ENCODE measurements at regions not wholly inside any gene's neighbourhood (a gene's known extent, or its start where the extent isn't known, plus 50 kb on each side); places are given as distances from the start of the nearest gene placed in this dataset.
"Not testable (repeated sequence)": the region's sequence is repeated elsewhere in the genome, so short reads cannot be mapped to it uniquely, and the experiment has no call there.

DNA sequence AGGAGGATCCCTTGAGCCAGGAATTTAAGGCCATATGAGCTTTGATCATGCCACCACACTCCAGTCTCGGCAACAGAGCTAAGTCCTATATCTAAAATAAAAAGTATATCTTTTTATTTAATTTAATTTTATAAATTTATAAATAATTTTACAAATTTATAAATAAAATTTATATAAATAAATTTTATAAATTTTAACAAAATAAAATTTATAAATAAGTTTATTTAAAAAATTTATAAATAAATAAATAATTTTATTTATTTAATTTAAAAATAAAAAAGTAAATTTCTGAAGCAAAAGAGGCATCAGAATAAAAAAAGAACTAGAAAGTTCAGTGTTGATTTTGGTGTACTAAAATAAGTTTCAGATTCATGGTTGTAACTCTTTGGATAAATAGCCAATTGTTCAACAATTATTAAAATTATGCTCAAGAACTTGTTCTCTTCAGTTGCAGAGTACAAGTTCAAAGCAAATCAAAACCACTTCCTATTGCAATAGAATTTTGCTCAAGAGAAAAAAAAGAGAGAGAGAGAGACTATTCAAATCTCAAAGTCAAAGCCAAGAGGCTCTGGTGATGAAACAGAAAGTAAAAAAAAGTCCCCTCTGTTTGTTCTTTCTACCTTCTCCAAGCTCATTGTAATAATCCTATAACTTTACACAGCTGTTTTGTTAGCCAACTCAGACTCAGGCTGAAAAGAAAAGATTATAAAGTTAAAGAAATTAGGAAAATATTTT, 547.5 kb upstream of the ADGRB3 start:
- CTCF ChIA-PET = no interaction called here
- Mint-ChIP-seq H3K27ac (no peak overlapping the region), H3K36me3 (ENCODE audit: low read depth) (no peaks in the 10 kb centered on the region), H3K27me3 (no peaks in the 10 kb centered on the region), H3K4me1 (no peaks in the 10 kb centered on the region), H3K9me3 (no peaks in the 10 kb centered on the region), H3K4me3 (no peak overlapping the region)
- DNase-seq = no peak
- POLR2A ChIA-PET = no interaction called here

- no peaks in the 10 kb centered on the region for H3K27me3 Mint-ChIP-seq
- H3K4me1 Mint-ChIP-seq = no peaks in the 10 kb centered on the region
- ChIA-PET CTCF (no interaction called here), POLR2A (no interaction called here)
- no peak overlapping the region for H3K27ac Mint-ChIP-seq
- H3K4me3 Mint-ChIP-seq = no peak overlapping the region
- DNase-seq = no peak
- H3K36me3 Mint-ChIP-seq (ENCODE audit: low read depth) = no peaks in the 10 kb centered on the region
- H3K9me3 Mint-ChIP-seq = no peaks in the 10 kb centered on the region
Measured at GRCh38 chr6:68086199-68086598, 548.9 kb upstream of the ADGRB3 start.

DNA sequence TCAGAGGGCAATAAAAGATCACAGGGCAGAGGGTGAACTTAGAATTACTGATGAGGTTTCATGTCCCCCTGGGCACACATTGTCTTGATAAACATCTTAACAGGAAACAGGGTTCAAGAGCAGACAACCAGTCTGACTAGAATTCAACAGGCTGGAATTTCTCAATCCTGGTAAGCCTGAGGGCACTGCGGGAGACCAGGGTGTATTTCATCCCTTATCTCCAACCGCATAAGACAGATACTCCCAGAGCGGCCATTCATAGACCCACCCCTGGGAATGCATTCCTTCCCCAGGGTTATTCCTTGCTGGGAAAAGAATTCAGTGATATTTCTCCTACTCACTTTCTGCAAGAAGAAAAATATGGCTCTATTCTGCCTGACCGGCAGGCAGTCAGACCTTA, 549.5 kb upstream of the ADGRB3 start:
- CTCF ChIA-PET; H3K27ac Mint-ChIP-seq; H3K9me3 Mint-ChIP-seq; DNase-seq; POLR2A ChIA-PET; H3K36me3 Mint-ChIP-seq (ENCODE audit: low read depth); H3K27me3 Mint-ChIP-seq; H3K4me1 Mint-ChIP-seq; H3K4me3 Mint-ChIP-seq: not testable (repeated sequence)

DNA sequence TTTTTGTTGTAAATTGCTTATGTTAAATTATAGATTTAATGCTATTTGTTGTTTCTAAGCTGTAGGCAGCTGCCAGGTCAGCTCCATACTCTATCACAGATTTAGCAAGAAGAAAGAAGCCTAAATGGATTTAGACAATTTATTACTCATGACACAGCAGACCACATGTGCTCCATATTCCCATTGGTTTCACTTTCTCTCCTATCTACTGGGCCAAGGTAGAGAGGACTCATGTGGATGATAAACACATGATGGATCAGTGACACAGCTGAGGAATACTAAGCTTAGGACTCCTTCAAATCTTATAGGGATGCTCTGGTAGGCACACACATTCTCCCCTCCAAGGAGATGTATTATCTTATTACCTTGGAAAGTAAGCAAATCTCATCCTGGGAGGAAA, 553.0 kb upstream of the ADGRB3 start:
- ChIA-PET CTCF (no interaction called here), POLR2A (no interaction called here)
- H3K27me3 Mint-ChIP-seq = no peaks in the 10 kb centered on the region
- DNase-seq = no peak
- H3K27ac Mint-ChIP-seq = no peak overlapping the region
- H3K4me1 Mint-ChIP-seq = no peaks in the 10 kb centered on the region
- H3K36me3 Mint-ChIP-seq (ENCODE audit: low read depth) = no peaks in the 10 kb centered on the region
- H3K4me3 Mint-ChIP-seq = no peak overlapping the region
- H3K9me3 Mint-ChIP-seq = no peaks in the 10 kb centered on the region

- Mint-ChIP-seq H3K27ac (no peak overlapping the region), H3K4me3 (no peak overlapping the region), H3K27me3 (no peaks in the 10 kb centered on the region), H3K9me3 (peaks cover 2% of the 10 kb centered on the region), H3K4me1 (no peaks in the 10 kb centered on the region), H3K36me3 (ENCODE audit: low read depth) (no peaks in the 10 kb centered on the region)
- ChIA-PET CTCF (no interaction called here), POLR2A (no interaction called here)
- DNase-seq = no peak
Measured at GRCh38 chr6:68080074-68080473, 555.0 kb upstream of the ADGRB3 start.

DNA sequence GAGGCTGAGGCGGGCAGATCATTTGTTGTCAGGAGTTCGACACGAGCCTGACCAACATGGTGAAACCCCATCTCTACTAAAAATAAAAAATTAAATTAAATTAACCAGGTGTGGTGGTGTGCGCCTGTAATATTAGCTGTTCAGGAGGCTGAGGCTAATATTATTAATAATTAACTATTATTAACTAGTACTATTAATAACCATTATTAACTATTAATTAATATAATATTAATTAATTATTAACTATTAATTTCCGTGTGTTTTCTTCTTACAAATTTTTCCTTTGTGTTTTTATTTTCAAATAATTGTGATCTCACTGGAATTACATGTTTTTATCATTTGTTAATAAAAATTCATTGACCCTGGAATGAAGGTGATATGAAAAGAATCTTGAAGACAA, 557.4 kb upstream of the ADGRB3 start:
- no peak overlapping the region for H3K27ac Mint-ChIP-seq
- H3K4me1 Mint-ChIP-seq = no peaks in the 10 kb centered on the region
- H3K4me3 Mint-ChIP-seq = no peak overlapping the region
- ChIA-PET POLR2A (no interaction called here), CTCF (interaction anchor here (0.8 kb wide), 1 partner anchor 316 kb away, joined by 3 read pairs; no protein-coding TSS in a partner anchor)
- no peaks in the 10 kb centered on the region for H3K36me3 Mint-ChIP-seq (ENCODE audit: low read depth)
- no peak for DNase-seq
- H3K9me3 Mint-ChIP-seq = peaks cover 2% of the 10 kb centered on the region
- no peaks in the 10 kb centered on the region for H3K27me3 Mint-ChIP-seq

GRCh38 chr6:68071740-68072139, 563.3 kb upstream of the ADGRB3 start:
- POLR2A ChIA-PET = no interaction called here
- Mint-ChIP-seq H3K36me3 (ENCODE audit: low read depth) (no peaks in the 10 kb centered on the region), H3K27me3 (no peaks in the 10 kb centered on the region), H3K4me3 (no peak overlapping the region), H3K4me1 (no peaks in the 10 kb centered on the region), H3K27ac (no peak overlapping the region), H3K9me3 (peaks cover 2% of the 10 kb centered on the region)
- CTCF ChIA-PET = no interaction called here
- no peak for DNase-seq

DNA sequence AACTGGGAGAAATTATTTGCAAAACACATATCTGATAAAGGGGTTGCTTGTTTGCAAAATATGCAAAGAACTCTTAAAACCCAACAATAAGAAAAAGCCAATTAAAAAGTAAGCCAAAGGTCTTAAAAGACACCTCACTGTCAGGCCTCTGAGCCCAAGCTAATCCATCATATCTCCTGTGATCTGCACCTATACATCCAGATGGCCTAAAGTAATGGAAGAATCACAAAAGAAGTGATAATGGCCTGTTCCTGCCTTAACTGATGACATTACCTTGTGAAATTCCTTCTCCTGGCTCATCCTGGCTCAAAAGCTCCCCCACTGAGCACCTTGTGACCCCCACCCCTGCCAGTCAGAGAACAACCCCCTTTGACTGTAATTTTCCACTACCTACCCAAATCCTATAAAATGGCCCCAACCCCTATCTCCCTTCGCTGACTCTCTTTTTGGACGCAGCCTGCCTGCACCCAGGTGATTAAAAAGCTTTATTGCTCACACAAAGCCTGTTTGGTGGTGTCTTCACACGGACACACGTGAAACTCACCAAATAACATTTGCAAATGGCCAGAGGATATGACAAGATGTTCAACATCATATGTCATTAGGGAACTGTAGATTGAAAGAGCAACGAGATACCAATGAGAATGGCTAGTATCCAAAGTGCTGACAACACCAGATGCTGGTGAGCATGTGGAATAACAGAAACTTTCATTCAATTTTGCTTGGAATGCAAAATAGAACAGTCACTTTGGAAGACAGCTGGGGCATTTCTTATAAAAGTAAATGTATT, 565.0 kb upstream of the ADGRB3 start:
- no peaks in the 10 kb centered on the region for H3K9me3 Mint-ChIP-seq
- no peaks in the 10 kb centered on the region for H3K36me3 Mint-ChIP-seq (ENCODE audit: low read depth)
- CTCF ChIA-PET = no interaction called here
- no peak for DNase-seq
- POLR2A ChIA-PET = no interaction called here
- H3K4me3 Mint-ChIP-seq = no peak overlapping the region
- H3K27me3 Mint-ChIP-seq = no peaks in the 10 kb centered on the region
- H3K4me1 Mint-ChIP-seq = no peaks in the 10 kb centered on the region
- no peak overlapping the region for H3K27ac Mint-ChIP-seq

DNA sequence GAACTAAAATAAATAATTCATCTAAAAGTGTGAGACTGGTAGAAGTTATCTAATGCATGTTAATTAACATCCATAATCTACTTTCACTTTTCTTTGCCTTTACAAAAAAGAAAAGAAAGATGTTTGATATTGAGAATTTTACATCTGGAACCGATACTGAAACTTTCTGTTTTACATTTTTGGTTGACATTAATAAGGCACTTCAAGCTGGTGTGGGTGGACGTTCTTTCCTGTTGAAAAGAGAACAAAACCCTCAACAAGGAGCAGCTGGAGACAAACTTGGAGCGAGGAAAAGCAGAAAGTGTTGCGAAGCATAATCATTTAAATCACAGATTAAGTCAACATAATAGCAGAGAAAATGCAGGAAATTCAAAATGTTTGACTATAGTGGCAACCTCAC, 575.2 kb upstream of the ADGRB3 start:
- no peak overlapping the region for H3K4me3 Mint-ChIP-seq
- CTCF ChIA-PET = no interaction called here

GRCh38 chr6:68059261-68059660, 575.8 kb upstream of the ADGRB3 start:
- Mint-ChIP-seq H3K4me1 (no peaks in the 10 kb centered on the region), H3K9me3 (peaks cover 3% of the 10 kb centered on the region), H3K4me3 (no peak overlapping the region), H3K36me3 (ENCODE audit: low read depth) (no peaks in the 10 kb centered on the region), H3K27me3 (no peaks in the 10 kb centered on the region), H3K27ac (no peak overlapping the region)
- CTCF ChIA-PET = no interaction called here
- no peak for DNase-seq
- POLR2A ChIA-PET = no interaction called here

More for the DNA sequence above, 575.2 kb upstream of the ADGRB3 start:
- DNase-seq = no peak
- POLR2A ChIA-PET = no interaction called here
- Mint-ChIP-seq H3K36me3 (ENCODE audit: low read depth) (no peaks in the 10 kb centered on the region), H3K27me3 (no peaks in the 10 kb centered on the region), H3K4me1 (no peaks in the 10 kb centered on the region), H3K9me3 (peaks cover 3% of the 10 kb centered on the region), H3K27ac (no peak overlapping the region)

DNA sequence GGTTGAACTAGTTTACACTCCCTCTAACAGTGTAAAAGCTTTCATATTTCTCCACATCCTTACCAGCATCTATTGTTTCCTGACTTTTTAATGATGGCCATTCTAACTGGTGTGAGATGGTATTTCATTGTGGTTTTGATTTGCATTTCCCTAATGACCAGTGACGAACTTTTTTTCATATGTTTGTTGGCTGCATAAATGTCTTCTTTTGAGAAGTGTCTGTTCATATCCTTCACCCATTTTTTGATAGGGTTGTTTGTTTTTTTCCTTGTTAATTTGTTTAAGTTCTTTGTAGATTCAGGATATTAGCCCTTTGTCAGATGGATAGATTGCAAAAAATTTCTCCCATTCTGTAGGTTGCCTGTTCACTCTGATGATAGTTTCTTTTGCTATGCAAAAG, 578.5 kb upstream of the ADGRB3 start:
- H3K4me1 Mint-ChIP-seq; DNase-seq; CTCF ChIA-PET; H3K27ac Mint-ChIP-seq; H3K27me3 Mint-ChIP-seq; POLR2A ChIA-PET; H3K4me3 Mint-ChIP-seq; H3K9me3 Mint-ChIP-seq; H3K36me3 Mint-ChIP-seq (ENCODE audit: low read depth): not testable (repeated sequence)

DNA sequence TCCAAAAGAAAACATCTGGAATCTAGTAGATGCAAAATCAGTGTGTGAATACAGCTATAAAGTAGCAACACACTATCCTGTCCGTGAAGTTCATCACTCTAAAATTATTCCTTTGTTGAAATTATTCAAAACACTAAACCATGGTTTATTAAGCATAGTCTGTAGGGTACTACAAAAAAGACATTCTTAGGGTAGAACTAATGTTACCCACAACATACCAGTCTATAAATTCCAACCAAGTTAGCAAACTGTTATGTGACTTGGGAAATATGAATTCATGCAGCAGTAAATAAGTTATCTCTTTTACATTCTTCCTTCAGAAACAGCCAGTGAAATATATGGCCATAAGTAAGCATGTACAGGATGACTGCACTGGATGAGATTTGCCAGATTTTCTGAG, 580.3 kb upstream of the ADGRB3 start:
- Mint-ChIP-seq H3K36me3 (ENCODE audit: low read depth) (no peaks in the 10 kb centered on the region), H3K4me1 (no peaks in the 10 kb centered on the region), H3K27me3 (no peaks in the 10 kb centered on the region), H3K27ac (no peak overlapping the region), H3K4me3 (no peak overlapping the region), H3K9me3 (peaks cover 4% of the 10 kb centered on the region)
- no peak for DNase-seq
- CTCF ChIA-PET = no interaction called here
- POLR2A ChIA-PET = no interaction called here

DNA sequence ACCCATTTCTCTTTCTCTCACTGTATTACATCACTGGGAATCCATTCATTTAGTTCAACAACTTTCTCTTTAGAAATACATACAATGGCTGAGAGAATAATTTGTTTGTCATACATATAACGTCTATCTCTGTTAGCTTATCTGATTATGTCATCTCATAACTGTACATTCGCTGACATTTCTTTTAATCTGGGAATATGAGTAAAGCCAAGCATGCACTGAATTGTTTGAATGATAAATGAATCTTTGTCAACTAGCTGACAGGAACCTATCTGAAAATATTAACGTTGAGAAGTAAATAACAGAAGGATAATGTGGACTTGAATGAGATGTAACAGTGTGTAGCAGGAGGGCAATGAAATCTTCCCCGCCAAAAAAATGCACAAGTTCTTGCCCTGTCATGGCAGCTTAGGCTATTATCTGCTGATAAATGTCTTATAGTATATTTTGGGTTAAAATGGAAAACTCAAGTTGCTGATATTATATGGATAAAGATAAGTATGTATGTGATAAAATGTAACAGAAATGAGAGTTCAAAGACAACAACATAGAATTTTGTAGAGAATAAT, 581.2 kb upstream of the ADGRB3 start:
- no peaks in the 10 kb centered on the region for H3K27me3 Mint-ChIP-seq
- POLR2A ChIA-PET = no interaction called here
- no peak overlapping the region for H3K4me3 Mint-ChIP-seq
- H3K9me3 Mint-ChIP-seq = peaks cover 4% of the 10 kb centered on the region
- CTCF ChIA-PET = no interaction called here
- no peaks in the 10 kb centered on the region for H3K4me1 Mint-ChIP-seq
- DNase-seq = no peak
- no peaks in the 10 kb centered on the region for H3K36me3 Mint-ChIP-seq (ENCODE audit: low read depth)
- no peak overlapping the region for H3K27ac Mint-ChIP-seq

GRCh38 chr6:68052234-68052633, 582.8 kb upstream of the ADGRB3 start:
- POLR2A ChIA-PET = no interaction called here
- no peak overlapping the region for H3K4me3 Mint-ChIP-seq
- H3K27me3 Mint-ChIP-seq = no peaks in the 10 kb centered on the region
- H3K4me1 Mint-ChIP-seq = no peaks in the 10 kb centered on the region
- no peak for DNase-seq
- H3K9me3 Mint-ChIP-seq = peaks cover 4% of the 10 kb centered on the region
- H3K27ac Mint-ChIP-seq = no peak overlapping the region
- CTCF ChIA-PET = no interaction called here
- H3K36me3 Mint-ChIP-seq (ENCODE audit: low read depth) = no peaks in the 10 kb centered on the region
